H54 (cell line): ENCODE measurements at regions not wholly inside any gene's neighbourhood (a gene's known extent, or its start where the extent isn't known, plus 50 kb on each side); places are given as distances from the start of the nearest gene placed in this dataset.
A peak's percentile ranks its signal among the peaks of the same experiment; 100 is the strongest.

Experiments
- DNase-seq: peaks from one replicate; pipeline ENCODE4 v3.0.0; 2011; ENCODE audit warnings: low spot score, mixed read lengths; ENCODE audit not compliant: insufficient read length
- FAIRE-seq: peaks from 3 replicates; lab custom pipeline; 2011; peaks lifted over from hg19 to GRCh38; lab: Jason Lieb, UNC
- POLR2A ChIP-seq: IDR thresholded peaks from 2 replicates; pipeline ENCODE4 v1.6.1; 2011; ENCODE audit warnings: low read depth, mild to moderate bottlenecking, low read length

- FAIRE-seq: no peak
- no peak for DNase-seq
- no peak for TF ChIP-seq POLR2A
These were observed 74.8 kb upstream of the POMGNT2 start for GRCh38 chr3:43180694-43181093.

GRCh38 chr3:43180027-43180426 lies 74.1 kb upstream of the POMGNT2 start:
- DNase-seq: peak; percentile 37
- TF ChIP-seq POLR2A: no peak
- FAIRE-seq: peak; percentile 48

- no peak for TF ChIP-seq POLR2A
- peak; percentile 61 for DNase-seq
- peak; percentile 93 for FAIRE-seq
These were observed 73.0 kb upstream of the POMGNT2 start for GRCh38 chr3:43178891-43179366.

GRCh38 chr3:43177085-43177484 lies 71.2 kb upstream of the POMGNT2 start:
- DNase-seq (no peak), FAIRE-seq (no peak)
- TF ChIP-seq POLR2A: no peak

- DNase-seq (no peak), FAIRE-seq (no peak)
- no peak for TF ChIP-seq POLR2A
These were observed 70.8 kb upstream of the POMGNT2 start for GRCh38 chr3:43176666-43177065.

GRCh38 chr3:43175541-43175940 lies 69.7 kb upstream of the POMGNT2 start:
- no peak for DNase-seq
- no peak for FAIRE-seq
- TF ChIP-seq POLR2A: no peak

- no peak for DNase-seq
- no peak for TF ChIP-seq POLR2A
- no peak for FAIRE-seq
These were observed 68.1 kb upstream of the POMGNT2 start for GRCh38 chr3:43173949-43174348.

GRCh38 chr3:43171748-43172147 lies 65.9 kb upstream of the POMGNT2 start:
- DNase-seq (no peak), FAIRE-seq (no peak)
- no peak for TF ChIP-seq POLR2A

GRCh38 chr3:43170553-43170952 lies 64.7 kb upstream of the POMGNT2 start:
- DNase-seq: no peak
- TF ChIP-seq POLR2A: no peak
- FAIRE-seq: no peak

GRCh38 chr3:43169987-43170386 lies 64.1 kb upstream of the POMGNT2 start:
- TF ChIP-seq POLR2A: no peak
- no peak for FAIRE-seq
- no peak for DNase-seq

GRCh38 chr3:43166406-43166805 lies 60.5 kb upstream of the POMGNT2 start:
- DNase-seq: no peak
- FAIRE-seq: no peak
- no peak for TF ChIP-seq POLR2A

- DNase-seq (no peak), FAIRE-seq (no peak)
- TF ChIP-seq POLR2A: no peak
These were observed 59.9 kb upstream of the POMGNT2 start for GRCh38 chr3:43165786-43166185.

- FAIRE-seq: no peak
- no peak for DNase-seq
- no peak for TF ChIP-seq POLR2A
These were observed 58.1 kb upstream of the POMGNT2 start for GRCh38 chr3:43163895-43164493.

GRCh38 chr3:43162230-43163084 lies 56.6 kb upstream of the POMGNT2 start:
- FAIRE-seq (peak; percentile 6), DNase-seq (no peak)
- no peak for TF ChIP-seq POLR2A
